Tibial nerve (tissue), 4 donors: ENCODE measurements at regions not wholly inside any gene's neighbourhood (a gene's known extent, or its start where the extent isn't known, plus 50 kb on each side); places are given as distances from the start of the nearest gene placed in this dataset.
"Not testable (repeated sequence)": the region's sequence is repeated elsewhere in the genome, so short reads cannot be mapped to it uniquely, and the experiment has no call there.

Experiments
- DNase-seq, 2 donors: peaks; one replicate each; pipeline ENCODE4 v3.0.0-alpha.2; 2019; ENCODE audit warnings: low spot score in 2 of 2
- H3K27ac ChIP-seq, 4 donors: fragments of 200-600 bp; sonication (generic) in 3 of 4; one replicate each; pipeline ENCODE4 v1.5.1; 2017 to 2019; ENCODE audit warnings: mild to moderate bottlenecking in 1 of 4
- H3K27me3 ChIP-seq, 2 donors: fragments of 200-600 bp; sonication (generic) in 1 of 2; one replicate each; pipeline versions ENCODE4 v1.5.1 to v1.6.0; 2017 to 2019
- H3K36me3 ChIP-seq, 3 donors: fragments of 200-600 bp; sonication (generic); one replicate each; pipeline ENCODE4 v1.5.1; 2018 to 2019
- H3K4me1 ChIP-seq, 4 donors: fragments of 200-600 bp; sonication (generic) in 3 of 4; one replicate each; pipeline ENCODE4 v1.5.1; 2017 to 2019
- H3K4me3 ChIP-seq, 4 donors: fragments of 200-600 bp; sonication (generic) in 3 of 4; one replicate each; pipeline ENCODE4 v1.5.1; 2017 to 2019; ENCODE audit warnings: mild to moderate bottlenecking in 1 of 4, moderate library complexity in 1 of 4
- H3K9me3 ChIP-seq, 4 donors: fragments of 200-600 bp; sonication (generic) in 3 of 4; one replicate each; pipeline ENCODE4 v1.5.1; 2017 to 2019
- CTCF ChIP-seq, 5 experiments: fragments of 200-600 bp in 3 of 5; fragments of 450-650 bp in 2 of 5; sonication (generic) in 3 of 5; IDR thresholded peaks; one replicate each; pipeline ENCODE4 v1.5.1; 2016 to 2019; ENCODE audit warnings: antibody characterized with exemption in 5 of 5, mild to moderate bottlenecking in 3 of 5, moderate library complexity in 2 of 5
- EP300 ChIP-seq, 2 donors: sonication (generic); formaldehyde crosslinking; IDR thresholded peaks; one replicate each; pipeline ENCODE4 v1.6.1; 2017; ENCODE audit warnings: antibody characterized with exemption in 2 of 2, mild to moderate bottlenecking in 1 of 2
- POLR2A ChIP-seq, 2 donors: fragments of 450-650 bp; IDR thresholded peaks; one replicate each; pipeline ENCODE4 v1.6.1; 2017; ENCODE audit warnings: antibody characterized with exemption in 2 of 2, mild to moderate bottlenecking in 2 of 2, moderate library complexity in 2 of 2
- WGBS, 2 donors: methylation state at CpG; one replicate each; pipeline ENCODE4 v1.1.5; 2018; 5-methylcytosine and 5-hydroxymethylcytosine counted together

- 5 to 6% methylated on average over 20 of the region's 20 CpGs for WGBS, 2 donors
- H3K4me3 ChIP-seq, result peak overlapping the region in 2 of 4 donors; percentile 26 to 40
Measured at GRCh38 chr6:28635547-28636158, 110.0 kb downstream of the GPX5 start.

GRCh38 chr6:28638787-28639430 is 113.2 kb downstream of the GPX5 start:
- H3K4me3 ChIP-seq, result no peak overlapping the region
- H3K36me3 ChIP-seq, result no peaks in the 10 kb centered on the region
- peaks cover 0 to 47% of the 10 kb centered on the region in 2 donors for H3K27me3 ChIP-seq
- peaks cover 0 to 15% (median 0%) of the 10 kb centered on the region in 4 donors for H3K4me1 ChIP-seq
- TF ChIP-seq CTCF (IDR thresholded peaks at IDR 0.05) (no peak), POLR2A (IDR thresholded peaks at IDR 0.05) (no peak), EP300 (IDR thresholded peaks at IDR 0.05) (no peak)
- no peak for DNase-seq
- H3K27ac ChIP-seq, result no peak overlapping the region
- H3K9me3 ChIP-seq, result no peaks in the 10 kb centered on the region
- WGBS, 2 donors, result 54 to 55% methylated on average over 18 to 21 of the region's 21 CpGs

More at GRCh38 chr6:28635547-28636158, 110.0 kb downstream of the GPX5 start:
- H3K4me1 ChIP-seq, result peaks cover 0 to 15% (median 0%) of the 10 kb centered on the region in 4 donors
- TF ChIP-seq CTCF (IDR thresholded peaks at IDR 0.05), result no peak
- TF ChIP-seq POLR2A (IDR thresholded peaks at IDR 0.05), result no peak
- TF ChIP-seq EP300 (IDR thresholded peaks at IDR 0.05), result no peak
- DNase-seq, result no peak
- H3K27me3 ChIP-seq, result peaks cover 0 to 63% of the 10 kb centered on the region in 2 donors
- no peaks in the 10 kb centered on the region for H3K36me3 ChIP-seq
- H3K9me3 ChIP-seq, result no peaks in the 10 kb centered on the region
- H3K27ac ChIP-seq, result no peak overlapping the region

GRCh38 chr6:28639445-28640290 is 114.0 kb downstream of the GPX5 start:
- H3K9me3 ChIP-seq, H3K4me3 ChIP-seq, H3K36me3 ChIP-seq, H3K27ac ChIP-seq, DNase-seq: not testable (repeated sequence)
- WGBS, 2 donors, result 94 to 98% methylated on average over 37 to 40 of the region's 47 CpGs
- H3K27me3 ChIP-seq, result peaks cover 0 to 44% of the 10 kb centered on the region in 2 donors
- H3K4me1 ChIP-seq, result peaks cover 0 to 13% (median 0%) of the 10 kb centered on the region in 4 donors

- DNase-seq, result no peak
- Histone ChIP-seq H3K9me3 (no peaks in the 10 kb centered on the region), H3K27ac (no peak overlapping the region), H3K4me1 (no peaks in the 10 kb centered on the region), H3K4me3 (no peak overlapping the region), H3K36me3 (no peaks in the 10 kb centered on the region), H3K27me3 (peaks cover 0 to 9% of the 10 kb centered on the region in 2 donors)
- TF ChIP-seq EP300 (IDR thresholded peaks at IDR 0.05) (no peak), POLR2A (IDR thresholded peaks at IDR 0.05) (no peak), CTCF (IDR thresholded peaks at IDR 0.05) (no peak)
- WGBS, 2 donors, result 11 to 15% methylated on average over 9 of the region's 9 CpGs
Measured at GRCh38 chr6:28643017-28643740, 117.5 kb downstream of the GPX5 start.

- TF ChIP-seq POLR2A (IDR thresholded peaks at IDR 0.05) (no peak), CTCF (IDR thresholded peaks at IDR 0.05) (no peak), EP300 (IDR thresholded peaks at IDR 0.05) (no peak)
Measured at GRCh38 chr6:28646650-28647049, 121.0 kb downstream of the GPX5 start.

More at GRCh38 chr6:28646650-28647049, 121.0 kb downstream of the GPX5 start:
- no peak for DNase-seq
- H3K27me3 ChIP-seq, result peaks cover 0 to 13% of the 10 kb centered on the region in 2 donors
- H3K4me1 ChIP-seq, result peaks cover 0 to 12% (median 0%) of the 10 kb centered on the region in 4 donors
- H3K4me3 ChIP-seq, result no peak overlapping the region
- no peak overlapping the region for H3K27ac ChIP-seq
- 68 to 78% methylated on average over 1 of the region's 1 CpG for WGBS, 2 donors
- H3K36me3 ChIP-seq, result no peaks in the 10 kb centered on the region
- no peaks in the 10 kb centered on the region for H3K9me3 ChIP-seq
